PC-3 (cell line): ENCODE measurements at regions not wholly inside any gene's neighbourhood (a gene's known extent, or its start where the extent isn't known, plus 50 kb on each side); places are given as distances from the start of the nearest gene placed in this dataset.

Source experiments
- ATAC-seq: fragments of 200-7000 bp; cut with Tn5 transposase; 2 replicates; pipeline ENCODE4 v1.9.1; 2020; ENCODE audit warnings: mild to moderate bottlenecking, moderate library complexity
- BruUV-seq: library from RNA; stranded (reverse); fragments of 400-500 nt; replicated peaks from 2 replicates; lab custom pipeline; 2021; lab: Mats Ljungman, UMichigan
- CTCF ChIA-PET: fragments of 300-600 bp; sonication (Branson Sonifier 250); formaldehyde crosslinking; loops from one replicate; lab custom pipeline; 2022; ENCODE audit warnings: antibody characterized with exemption; lab: Charles Lee
- POLR2A ChIA-PET: fragments of 300-600 bp; sonication (Branson Sonifier 250); formaldehyde crosslinking; loops from one replicate; lab custom pipeline; 2022; ENCODE audit warnings: antibody characterized with exemption; ENCODE audit not compliant: unreplicated experiment; lab: Charles Lee
- DNase-seq: peaks from one replicate; pipeline ENCODE4 v3.0.0-alpha.2; 2015
- H2AFZ ChIP-seq: fragments of 300-600 bp; sonication (generic); 2 replicates; pipeline ENCODE4 v1.6.0; 2016; ENCODE audit warnings: antibody characterized with exemption, low read length
- H3F3A ChIP-seq: fragments of 300-600 bp; sonication (generic); one replicate; pipeline ENCODE4 v1.6.0; 2017; ENCODE audit warnings: antibody characterized with exemption, low read length, control low read depth, mild to moderate bottlenecking; ENCODE audit not compliant: unreplicated experiment
- H3K27ac ChIP-seq: fragments of 300-600 bp; sonication (generic); 2 replicates; pipeline ENCODE4 v1.5.1; 2016; ENCODE audit warnings: mild to moderate bottlenecking, low read length
- H3K27me3 ChIP-seq: fragments of 300-600 bp; sonication (generic); 2 replicates; pipeline ENCODE4 v1.6.1; 2016; ENCODE audit warnings: low read length, mixed read lengths
- H3K36me3 ChIP-seq: fragments of 300-600 bp; sonication (generic); 2 replicates; pipeline ENCODE4 v1.6.1; 2016; ENCODE audit warnings: low read depth, mixed run types, low read length, mixed read lengths
- H3K4me1 ChIP-seq: fragments of 300-600 bp; sonication (generic); 2 replicates; pipeline ENCODE4 v1.5.1; 2016; ENCODE audit warnings: low read length; ENCODE audit not compliant: insufficient read depth
- H3K4me2 ChIP-seq: fragments of 300-600 bp; sonication (generic); 2 replicates; pipeline ENCODE4 v1.6.0; 2016; ENCODE audit warnings: low read length
- H3K4me3 ChIP-seq: fragments of 300-600 bp; sonication (generic); 2 replicates; pipeline ENCODE4 v1.5.1; 2016; ENCODE audit warnings: mild to moderate bottlenecking, low read length, mixed read lengths
- H3K79me2 ChIP-seq: fragments of 300-600 bp; sonication (generic); 2 replicates; pipeline ENCODE4 v1.6.1; 2017; ENCODE audit warnings: low read length, mixed read lengths
- H3K9ac ChIP-seq: fragments of 300-600 bp; sonication (generic); 2 replicates; pipeline ENCODE4 v1.6.0; 2016; ENCODE audit warnings: mild to moderate bottlenecking, low read length
- H3K9me2 ChIP-seq: fragments of 300-600 bp; sonication (generic); replicated peaks from 2 replicates; pipeline ENCODE4 v1.6.1; 2016; ENCODE audit warnings: mixed run types, low read length, mixed read lengths
- H3K9me3 ChIP-seq: fragments of 300-600 bp; sonication (generic); 2 replicates; pipeline ENCODE4 v1.6.1; 2016; ENCODE audit warnings: low read length, mixed read lengths
- H4K20me1 ChIP-seq: fragments of 300-600 bp; sonication (generic); 2 replicates; pipeline ENCODE4 v1.6.1; 2016; ENCODE audit warnings: low read length, mixed read lengths
- EZH2 ChIP-seq: fragments of 300-600 bp; sonication (generic); IDR thresholded peaks from one replicate; pipeline ENCODE4 v1.6.1; 2017; ENCODE audit warnings: antibody characterized with exemption, mild to moderate bottlenecking, low read length; ENCODE audit not compliant: unreplicated experiment
- EZH2phosphoT487 ChIP-seq: fragments of 300-600 bp; sonication (generic); IDR thresholded peaks from 2 replicates; pipeline ENCODE4 v1.6.1; 2018; ENCODE audit warnings: mild to moderate bottlenecking, antibody characterized with exemption, low read length, borderline replicate concordance
- intact Hi-C: fragments of 100-400 bp; cut with micrococcal nuclease; formaldehyde crosslinking; loops from 2 replicates; pipeline ENCODE4 v1.9.0; 2023
- TF ChIP-seq, protein P1 (sequence below): fragments of 300-600 bp; sonication (generic); conservative IDR thresholded peaks from 2 replicates; pipeline ENCODE4 v1.5.1; 2017; ENCODE audit warnings: antibody characterized with exemption, low read depth, mild to moderate bottlenecking, low read length

DNA sequence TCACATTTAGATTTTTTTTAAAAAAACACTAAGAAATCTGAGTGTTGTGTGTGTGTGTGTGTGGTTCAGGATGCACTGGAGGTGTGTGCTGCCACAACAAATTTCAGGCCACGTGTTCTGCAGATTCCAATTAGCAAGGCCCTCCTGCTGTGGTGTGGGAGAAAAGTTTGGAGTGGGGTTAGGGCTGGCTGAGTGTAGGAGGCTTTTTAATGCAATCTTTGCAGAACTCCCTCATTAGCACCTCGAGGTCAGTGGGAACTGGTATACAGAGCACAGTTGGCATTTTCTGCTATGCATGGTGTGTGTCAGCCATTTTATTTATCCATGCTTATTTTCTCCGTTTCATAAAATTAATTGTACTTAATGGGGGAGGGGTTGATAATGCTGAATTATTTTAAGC lies 187.6 kb downstream of the SOX4 start:
- no TSS peak for BruUV-seq
- no peak for ATAC-seq
- ChIA-PET POLR2A (no interaction called here), CTCF (no interaction called here)
- no peaks in the 10 kb centered on the region for H3K79me2 ChIP-seq
- H3K36me3 ChIP-seq: no peaks in the 10 kb centered on the region
- no peaks in the 10 kb centered on the region for H3K27me3 ChIP-seq
- intact Hi-C loops: no loop called here
- no peak overlapping the region for H3K9ac ChIP-seq
- no peaks in the 10 kb centered on the region for H3K9me3 ChIP-seq
- no peaks in the 10 kb centered on the region for H3K4me1 ChIP-seq
- H3K4me3 ChIP-seq: no peak overlapping the region
- no peaks in the 10 kb centered on the region for H3F3A ChIP-seq
- H3K27ac ChIP-seq: no peak overlapping the region
- no peak overlapping the region for H3K4me2 ChIP-seq
- no peaks in the 10 kb centered on the region for H4K20me1 ChIP-seq
- H2AFZ ChIP-seq: no peak overlapping the region
- no peak for DNase-seq
- TF ChIP-seq EZH2phosphoT487: no peak
- TF ChIP-seq, protein P1, sequence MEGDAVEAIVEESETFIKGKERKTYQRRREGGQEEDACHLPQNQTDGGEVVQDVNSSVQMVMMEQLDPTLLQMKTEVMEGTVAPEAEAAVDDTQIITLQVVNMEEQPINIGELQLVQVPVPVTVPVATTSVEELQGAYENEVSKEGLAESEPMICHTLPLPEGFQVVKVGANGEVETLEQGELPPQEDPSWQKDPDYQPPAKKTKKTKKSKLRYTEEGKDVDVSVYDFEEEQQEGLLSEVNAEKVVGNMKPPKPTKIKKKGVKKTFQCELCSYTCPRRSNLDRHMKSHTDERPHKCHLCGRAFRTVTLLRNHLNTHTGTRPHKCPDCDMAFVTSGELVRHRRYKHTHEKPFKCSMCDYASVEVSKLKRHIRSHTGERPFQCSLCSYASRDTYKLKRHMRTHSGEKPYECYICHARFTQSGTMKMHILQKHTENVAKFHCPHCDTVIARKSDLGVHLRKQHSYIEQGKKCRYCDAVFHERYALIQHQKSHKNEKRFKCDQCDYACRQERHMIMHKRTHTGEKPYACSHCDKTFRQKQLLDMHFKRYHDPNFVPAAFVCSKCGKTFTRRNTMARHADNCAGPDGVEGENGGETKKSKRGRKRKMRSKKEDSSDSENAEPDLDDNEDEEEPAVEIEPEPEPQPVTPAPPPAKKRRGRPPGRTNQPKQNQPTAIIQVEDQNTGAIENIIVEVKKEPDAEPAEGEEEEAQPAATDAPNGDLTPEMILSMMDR: no peak
- no peak for TF ChIP-seq EZH2
- no peaks in the 10 kb centered on the region for H3K9me2 ChIP-seq

DNA sequence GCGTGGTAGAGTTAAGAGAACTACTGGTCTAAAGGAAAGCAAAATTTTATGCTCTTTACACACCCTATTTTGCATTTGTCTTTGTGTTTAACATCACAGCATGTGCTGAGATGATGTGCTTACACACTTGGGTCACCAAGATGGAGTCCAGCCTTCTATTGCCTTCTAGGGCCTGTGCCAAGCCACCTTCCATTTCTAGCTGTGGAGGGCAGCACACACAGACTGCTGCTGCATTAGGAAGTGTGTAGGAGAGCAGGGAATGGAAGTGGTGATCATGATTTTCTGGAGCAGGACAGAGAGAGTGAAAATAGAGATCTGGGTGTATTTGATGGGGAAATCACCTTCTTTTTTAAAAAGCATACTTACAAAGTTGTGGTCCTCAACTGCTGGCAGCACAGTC lies 191.6 kb downstream of the SOX4 start:
- no peak overlapping the region for H3K4me3 ChIP-seq
- no peak overlapping the region for H2AFZ ChIP-seq
- no peak for DNase-seq
- H3K27ac ChIP-seq: no peak overlapping the region
- intact Hi-C loops: no loop called here
- CTCF ChIA-PET: no interaction called here
- H3K9ac ChIP-seq: no peak overlapping the region
- H3K4me2 ChIP-seq: no peak overlapping the region
- H3K27me3 ChIP-seq: no peaks in the 10 kb centered on the region
- no peaks in the 10 kb centered on the region for H3K36me3 ChIP-seq
- no peaks in the 10 kb centered on the region for H3K9me3 ChIP-seq
- POLR2A ChIA-PET: no interaction called here
- no peak for ATAC-seq
- no peaks in the 10 kb centered on the region for H3K4me1 ChIP-seq
- no TSS peak for BruUV-seq
- H3F3A ChIP-seq: no peaks in the 10 kb centered on the region
- H4K20me1 ChIP-seq: no peaks in the 10 kb centered on the region
- no peaks in the 10 kb centered on the region for H3K79me2 ChIP-seq
- TF ChIP-seq, protein P1: no peak
- TF ChIP-seq EZH2: no peak
- TF ChIP-seq EZH2phosphoT487: no peak
- no peaks in the 10 kb centered on the region for H3K9me2 ChIP-seq

DNA sequence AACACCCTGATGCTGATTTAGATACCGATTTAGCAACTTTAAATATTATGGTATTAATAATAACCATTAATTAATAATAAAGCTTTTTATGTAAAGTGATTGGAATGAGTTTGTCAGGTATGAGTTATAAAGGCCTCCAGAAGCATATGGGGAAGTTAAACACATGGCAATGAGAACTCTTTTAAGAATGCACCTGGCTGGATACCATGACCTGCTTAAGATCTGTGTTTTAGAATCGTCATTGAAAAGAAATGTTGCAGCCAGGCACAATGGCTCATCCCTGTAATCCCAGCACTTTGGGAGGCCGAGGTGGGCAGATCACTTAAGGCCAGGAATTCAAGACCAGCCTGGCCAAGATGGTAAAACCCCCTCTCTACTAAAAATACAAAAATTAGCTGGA lies 197.5 kb downstream of the SOX4 start:
- no peak for DNase-seq
- H3K36me3 ChIP-seq: no peaks in the 10 kb centered on the region
- no TSS peak for BruUV-seq
- TF ChIP-seq EZH2phosphoT487 (no peak), EZH2 (no peak)
- TF ChIP-seq, protein P1: no peak
- no peaks in the 10 kb centered on the region for H3K27me3 ChIP-seq
- no peak overlapping the region for H3K27ac ChIP-seq
- H3K4me3 ChIP-seq: no peak overlapping the region
- H3F3A ChIP-seq: no peaks in the 10 kb centered on the region
- CTCF ChIA-PET: no interaction called here
- POLR2A ChIA-PET: no interaction called here
- no peaks in the 10 kb centered on the region for H3K79me2 ChIP-seq
- intact Hi-C loops: no loop called here
- ATAC-seq: no peak
- H3K4me2 ChIP-seq: no peak overlapping the region
- H3K4me1 ChIP-seq: no peaks in the 10 kb centered on the region
- no peaks in the 10 kb centered on the region for H3K9me3 ChIP-seq
- no peaks in the 10 kb centered on the region for H3K9me2 ChIP-seq
- no peaks in the 10 kb centered on the region for H4K20me1 ChIP-seq
- H3K9ac ChIP-seq: no peak overlapping the region
- no peak overlapping the region for H2AFZ ChIP-seq
